Raji (cell line): ENCODE measurements at regions not wholly inside any gene's neighbourhood (a gene's known extent, or its start where the extent isn't known, plus 50 kb on each side); places are given as distances from the start of the nearest gene placed in this dataset.

Source experiments
- POLR2A ChIP-seq: IDR thresholded peaks from 2 replicates; pipeline ENCODE4 v1.6.1; 2011; ENCODE audit warnings: low read depth, low read length, control low read depth; ENCODE audit not compliant: insufficient read depth

- TF ChIP-seq POLR2A: no peak
Observed at GRCh38 chr2:185284696-185285095, 453.9 kb upstream of the FSIP2 start.

DNA sequence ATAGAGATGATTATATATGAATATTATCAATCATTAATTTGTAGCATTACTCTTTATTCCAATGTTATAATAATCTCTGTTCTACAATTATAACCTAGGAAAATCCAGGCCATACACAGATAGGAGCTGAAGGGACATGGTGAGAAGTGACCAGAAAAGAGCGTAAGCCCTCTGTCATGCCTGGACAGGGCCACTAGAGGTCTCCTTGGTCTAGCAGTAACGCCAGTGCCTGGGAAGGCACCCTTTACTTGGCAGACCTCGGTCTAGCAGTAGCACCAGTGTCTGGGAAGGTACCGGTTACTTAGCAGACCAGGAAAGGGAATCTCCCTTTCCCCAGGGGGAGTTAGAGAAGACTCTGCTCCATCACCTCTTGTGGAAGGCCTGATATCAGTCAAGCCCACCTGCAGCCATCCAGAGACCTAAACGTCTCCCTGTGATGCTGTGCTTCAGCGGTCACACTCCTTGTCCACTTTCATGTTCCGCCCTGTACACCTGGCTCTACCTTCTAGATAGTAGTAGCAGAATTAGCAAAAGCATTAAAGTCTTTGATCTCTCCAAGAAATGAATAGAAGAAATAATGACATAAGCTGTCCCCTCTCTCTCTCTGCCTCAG, 447.5 kb upstream of the FSIP2 start:
- no peak for TF ChIP-seq POLR2A

GRCh38 chr2:185299867-185300266, 438.7 kb upstream of the FSIP2 start:
- TF ChIP-seq POLR2A: no peak

DNA sequence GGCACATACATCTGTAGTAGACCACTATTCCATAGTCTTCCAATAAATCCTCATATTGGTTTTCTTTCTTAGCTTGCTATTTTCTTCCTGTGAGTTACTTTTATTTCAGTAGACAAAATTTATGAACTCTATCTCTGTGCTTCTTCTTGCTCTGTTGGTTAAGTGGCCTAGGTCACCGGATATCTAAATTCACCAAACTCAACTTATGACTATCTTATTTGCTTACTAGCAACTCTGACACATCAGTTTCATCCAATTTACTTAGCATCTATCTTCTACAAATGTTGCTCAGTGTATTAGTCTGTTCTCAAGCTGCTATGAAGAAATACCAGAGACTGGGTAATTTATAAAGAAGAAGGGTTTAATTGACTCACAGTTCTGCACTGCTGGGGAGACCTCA, 432.5 kb upstream of the FSIP2 start:
- no peak for TF ChIP-seq POLR2A

DNA sequence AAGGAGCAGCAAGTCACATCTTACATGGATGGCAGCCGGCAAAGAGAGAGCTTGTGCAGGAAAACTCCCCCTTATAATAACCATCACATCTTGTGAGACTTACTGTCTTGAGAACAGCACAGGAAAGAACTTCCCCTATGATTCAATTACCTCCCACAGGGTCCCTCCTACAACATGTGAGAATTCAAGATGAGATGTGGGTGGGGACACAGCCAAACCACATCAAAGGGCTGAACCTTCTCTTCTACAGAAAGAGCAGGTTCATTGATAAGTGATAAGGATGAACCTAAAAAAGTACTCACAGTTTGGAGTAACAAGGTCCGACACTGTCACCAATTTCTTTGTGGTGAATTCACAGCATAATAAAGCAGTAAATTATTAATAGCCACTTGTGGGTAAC, 422.2 kb upstream of the FSIP2 start:
- TF ChIP-seq POLR2A: no peak

DNA sequence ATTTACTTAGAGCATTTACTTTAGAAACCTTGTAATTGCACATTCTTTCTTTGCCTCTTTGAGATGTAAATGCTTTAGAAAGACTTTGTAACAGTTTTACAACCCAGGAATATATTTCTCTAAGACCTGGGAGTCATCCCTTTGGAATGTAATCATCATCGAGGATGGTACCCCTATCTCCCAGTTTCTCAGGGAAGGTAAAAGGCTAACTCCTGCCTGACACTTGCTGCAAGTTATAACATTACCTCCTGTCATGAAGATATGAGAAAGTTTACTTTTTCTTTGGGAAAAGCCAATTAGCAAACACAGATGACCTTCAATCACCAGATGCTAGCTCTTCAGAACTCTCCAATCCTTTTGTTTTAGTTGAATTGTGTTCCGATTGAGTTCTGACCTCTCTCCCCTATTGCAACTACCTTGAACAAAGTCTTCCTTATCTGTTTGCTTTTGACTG, 420.3 kb upstream of the FSIP2 start:
- no peak for TF ChIP-seq POLR2A

GRCh38 chr2:185335879-185336278, 402.7 kb upstream of the FSIP2 start:
- no peak for TF ChIP-seq POLR2A

DNA sequence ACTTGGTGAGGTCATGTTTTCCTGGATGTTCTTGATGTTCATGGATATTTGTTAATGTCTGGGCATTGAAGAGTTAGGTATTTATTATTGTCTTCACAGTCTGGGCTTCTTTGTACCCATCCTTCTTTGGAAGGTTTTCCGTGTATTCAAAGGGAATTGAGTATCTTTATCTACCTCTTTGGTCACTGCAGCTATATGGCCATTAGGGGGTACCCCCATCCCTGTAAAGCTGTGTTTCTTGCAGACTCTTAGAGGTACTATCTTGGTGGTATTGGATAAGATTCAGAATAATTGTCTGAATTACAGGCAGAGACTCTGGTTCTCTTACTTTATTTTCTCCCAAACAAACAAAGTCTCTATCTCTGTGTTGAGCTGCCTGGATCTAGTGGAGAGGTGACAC, 401.6 kb upstream of the FSIP2 start:
- no peak for TF ChIP-seq POLR2A

DNA sequence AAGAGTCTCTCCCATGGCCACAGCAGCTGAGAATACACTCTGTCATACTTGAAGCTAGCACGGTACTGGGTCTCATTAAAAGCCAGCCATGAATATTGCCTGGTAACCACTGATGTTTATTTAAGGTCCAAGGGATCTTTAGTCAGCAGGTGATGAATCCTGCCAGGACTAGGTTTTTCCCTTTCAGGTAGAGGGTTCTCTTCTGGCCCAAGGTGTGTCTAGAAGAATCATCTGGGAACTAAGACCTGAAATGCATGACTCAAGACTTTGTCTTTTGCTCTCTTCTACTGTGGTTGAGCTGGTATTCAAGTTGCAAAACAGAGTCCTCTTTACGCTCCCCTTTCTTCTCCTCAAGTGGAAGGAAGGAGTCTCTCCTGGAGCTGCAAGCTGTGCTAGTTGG, 400.5 kb upstream of the FSIP2 start:
- no peak for TF ChIP-seq POLR2A

GRCh38 chr2:185347445-185347844, 391.2 kb upstream of the FSIP2 start:
- TF ChIP-seq POLR2A: no peak

GRCh38 chr2:185360776-185361175, 377.8 kb upstream of the FSIP2 start:
- TF ChIP-seq POLR2A: no peak

DNA sequence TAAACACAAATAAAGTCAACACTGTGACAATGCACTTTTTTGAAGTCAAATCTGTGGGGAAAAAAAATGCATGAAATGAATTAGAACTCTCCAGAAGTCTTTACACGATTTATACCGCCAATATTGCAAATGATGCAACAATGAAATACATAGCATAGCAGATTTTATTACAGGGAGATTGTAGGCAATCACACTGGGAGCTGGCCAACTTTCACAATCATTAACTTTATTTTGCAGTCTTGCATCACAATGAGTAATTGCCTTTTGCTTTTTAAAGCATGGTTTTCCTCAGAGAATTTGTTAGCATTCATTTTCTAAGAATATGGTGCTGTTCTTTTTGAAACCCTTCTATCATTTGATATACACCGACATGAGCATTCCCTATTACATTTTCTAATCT, 366.4 kb upstream of the FSIP2 start:
- TF ChIP-seq POLR2A: no peak

GRCh38 chr2:185373229-185373628, 365.4 kb upstream of the FSIP2 start:
- no peak for TF ChIP-seq POLR2A

GRCh38 chr2:185374878-185375277, 363.7 kb upstream of the FSIP2 start:
- no peak for TF ChIP-seq POLR2A

- TF ChIP-seq POLR2A: no peak
Observed at GRCh38 chr2:185375731-185376130, 362.9 kb upstream of the FSIP2 start.

GRCh38 chr2:185381631-185382030, 357.0 kb upstream of the FSIP2 start:
- no peak for TF ChIP-seq POLR2A

GRCh38 chr2:185384822-185385560, 353.6 kb upstream of the FSIP2 start:
- TF ChIP-seq POLR2A: no peak

- TF ChIP-seq POLR2A: no peak
Observed at GRCh38 chr2:185388226-185388625, 350.4 kb upstream of the FSIP2 start.

GRCh38 chr2:185391543-185391942, 347.1 kb upstream of the FSIP2 start:
- no peak for TF ChIP-seq POLR2A
